Caco-2 (cell line): ENCODE measurements at regions not wholly inside any gene's neighbourhood (a gene's known extent, or its start where the extent isn't known, plus 50 kb on each side); places are given as distances from the start of the nearest gene placed in this dataset.

Source experiments
- BruUV-seq: library from RNA; stranded (reverse); fragments of 400-500 nt; replicated peaks from 2 replicates; lab custom pipeline; 2021; lab: Mats Ljungman, UMichigan
- CTCF ChIA-PET: fragments of 300-600 bp; sonication (Branson Sonifier 250); formaldehyde crosslinking; loops from one replicate; lab custom pipeline; 2022; ENCODE audit warnings: antibody characterized with exemption; lab: Charles Lee
- POLR2A ChIA-PET: fragments of 300-600 bp; sonication (Branson Sonifier 250); formaldehyde crosslinking; loops from one replicate; lab custom pipeline; 2022; ENCODE audit warnings: antibody characterized with exemption; lab: Charles Lee
- DNase-seq, 2 experiments: peaks; one replicate each; pipeline versions ENCODE4 v3.0.0 to v3.0.0-alpha.2; 2020 to 2022
- H3K27me3 ChIP-seq: replicated peaks from 2 replicates; pipeline ENCODE4 v1.6.0; 2011; ENCODE audit warnings: low read length; ENCODE audit not compliant: control insufficient read depth, insufficient read depth
- H3K36me3 ChIP-seq: 2 replicates; pipeline ENCODE4 v1.5.1; 2011; ENCODE audit warnings: low read length; ENCODE audit not compliant: control insufficient read depth, insufficient read depth
- H3K4me1 ChIP-seq: fragments of 250-450 bp; sonication (Bioruptor Pico); 2 replicates; pipeline ENCODE4 v1.5.1; 2020; ENCODE audit warnings: mild to moderate bottlenecking
- H3K4me3 ChIP-seq: 2 replicates; pipeline ENCODE4 v1.5.1; 2011; ENCODE audit warnings: low read depth, mild to moderate bottlenecking, control low read depth, low read length
- H3K9me3 ChIP-seq: fragments of 250-450 bp; sonication (Bioruptor Pico); 2 replicates; pipeline ENCODE4 v1.5.1; 2020; ENCODE audit warnings: mild to moderate bottlenecking, moderate library complexity
- H3K27ac Mint-ChIP-seq: one replicate; pipeline ENCODE4 v1.8.0; 2022; ENCODE audit warnings: mixed read lengths; ENCODE audit not compliant: unreplicated experiment
- H3K27me3 Mint-ChIP-seq: one replicate; pipeline ENCODE4 v1.8.0; 2022; ENCODE audit warnings: mixed read lengths; ENCODE audit not compliant: insufficient read depth, unreplicated experiment
- H3K36me3 Mint-ChIP-seq: one replicate; pipeline ENCODE4 v1.8.0; 2022; ENCODE audit warnings: mild to moderate bottlenecking, mixed read lengths; ENCODE audit not compliant: insufficient read depth, unreplicated experiment
- H3K4me1 Mint-ChIP-seq: one replicate; pipeline ENCODE4 v1.8.0; 2022; ENCODE audit warnings: low read depth, mixed read lengths; ENCODE audit not compliant: unreplicated experiment
- H3K4me3 Mint-ChIP-seq: one replicate; pipeline ENCODE4 v1.8.0; 2022; ENCODE audit warnings: mild to moderate bottlenecking, moderate library complexity, mixed read lengths; ENCODE audit not compliant: unreplicated experiment
- H3K9me3 Mint-ChIP-seq: one replicate; pipeline ENCODE4 v1.8.0; 2022; ENCODE audit warnings: mixed read lengths; ENCODE audit not compliant: unreplicated experiment
- intact Hi-C: fragments of 100-400 bp; cut with micrococcal nuclease; formaldehyde crosslinking; loops from one replicate; pipeline ENCODE4 v1.10.0; 2022; ENCODE audit not compliant: unreplicated experiment
- TF ChIP-seq, protein P1 (sequence below), 2 experiments: fragments of 200-600 bp in 1 of 2; IDR thresholded peaks; 1 replicate in 1 of 2; 2 replicates in 1 of 2; pipeline versions ENCODE4 v1.5.1 to v1.8.0; 2011 to 2022; ENCODE audit warnings: antibody characterized with exemption in 1 of 2, control low read depth in 1 of 2, inconsistent platforms in 1 of 2, low read depth in 1 of 2, low read length in 1 of 2, mild to moderate bottlenecking in 1 of 2, moderate library complexity in 1 of 2; ENCODE audit not compliant: insufficient read depth in 1 of 2, severe bottlenecking in 1 of 2, unreplicated experiment in 1 of 2

DNA sequence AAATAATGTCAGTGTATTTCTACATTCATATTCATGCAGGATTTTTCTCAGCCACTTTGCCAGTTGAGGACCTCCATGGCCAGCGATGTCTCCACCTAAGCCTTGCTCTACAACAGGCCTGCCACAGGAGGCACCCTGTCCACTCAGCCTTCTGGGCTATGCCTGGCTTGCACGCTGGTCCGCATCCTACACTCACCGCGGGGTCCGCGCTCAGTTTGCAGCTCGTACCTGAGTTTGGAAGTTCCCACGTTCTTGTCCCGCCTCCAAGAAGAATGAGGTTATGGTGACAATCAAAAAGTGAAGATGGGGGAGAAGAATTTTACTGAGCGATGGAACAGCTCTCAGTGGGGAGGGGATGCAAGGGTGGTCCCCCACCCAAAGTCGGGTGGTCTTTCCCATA lies 93.6 kb upstream of the GRIK1 start:
- no peaks in the 10 kb centered on the region for H3K9me3 ChIP-seq
- no peaks in the 10 kb centered on the region for H3K4me1 ChIP-seq
- Mint-ChIP-seq H3K27ac (no peak overlapping the region), H3K27me3 (no peaks in the 10 kb centered on the region), H3K4me3 (no peak overlapping the region), H3K36me3 (no peaks in the 10 kb centered on the region), H3K9me3 (no peaks in the 10 kb centered on the region), H3K4me1 (no peaks in the 10 kb centered on the region)
- intact Hi-C loops, result no loop called here
- CTCF ChIA-PET, result no interaction called here
- no peaks in the 10 kb centered on the region for H3K36me3 ChIP-seq
- no TSS peak for BruUV-seq
- no peaks in the 10 kb centered on the region for H3K27me3 ChIP-seq
- no peak overlapping the region for H3K4me3 ChIP-seq
- TF ChIP-seq, protein P1, sequence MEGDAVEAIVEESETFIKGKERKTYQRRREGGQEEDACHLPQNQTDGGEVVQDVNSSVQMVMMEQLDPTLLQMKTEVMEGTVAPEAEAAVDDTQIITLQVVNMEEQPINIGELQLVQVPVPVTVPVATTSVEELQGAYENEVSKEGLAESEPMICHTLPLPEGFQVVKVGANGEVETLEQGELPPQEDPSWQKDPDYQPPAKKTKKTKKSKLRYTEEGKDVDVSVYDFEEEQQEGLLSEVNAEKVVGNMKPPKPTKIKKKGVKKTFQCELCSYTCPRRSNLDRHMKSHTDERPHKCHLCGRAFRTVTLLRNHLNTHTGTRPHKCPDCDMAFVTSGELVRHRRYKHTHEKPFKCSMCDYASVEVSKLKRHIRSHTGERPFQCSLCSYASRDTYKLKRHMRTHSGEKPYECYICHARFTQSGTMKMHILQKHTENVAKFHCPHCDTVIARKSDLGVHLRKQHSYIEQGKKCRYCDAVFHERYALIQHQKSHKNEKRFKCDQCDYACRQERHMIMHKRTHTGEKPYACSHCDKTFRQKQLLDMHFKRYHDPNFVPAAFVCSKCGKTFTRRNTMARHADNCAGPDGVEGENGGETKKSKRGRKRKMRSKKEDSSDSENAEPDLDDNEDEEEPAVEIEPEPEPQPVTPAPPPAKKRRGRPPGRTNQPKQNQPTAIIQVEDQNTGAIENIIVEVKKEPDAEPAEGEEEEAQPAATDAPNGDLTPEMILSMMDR (IDR thresholded peaks at IDR 0.05; ENCODE audit: insufficient read depth in 1 of 2, low read depth in 1 of 2, low read length in 1 of 2, severe bottlenecking in 1 of 2, unreplicated experiment in 1 of 2), result no peak
- no peak for DNase-seq
- POLR2A ChIA-PET, result no interaction called here

DNA sequence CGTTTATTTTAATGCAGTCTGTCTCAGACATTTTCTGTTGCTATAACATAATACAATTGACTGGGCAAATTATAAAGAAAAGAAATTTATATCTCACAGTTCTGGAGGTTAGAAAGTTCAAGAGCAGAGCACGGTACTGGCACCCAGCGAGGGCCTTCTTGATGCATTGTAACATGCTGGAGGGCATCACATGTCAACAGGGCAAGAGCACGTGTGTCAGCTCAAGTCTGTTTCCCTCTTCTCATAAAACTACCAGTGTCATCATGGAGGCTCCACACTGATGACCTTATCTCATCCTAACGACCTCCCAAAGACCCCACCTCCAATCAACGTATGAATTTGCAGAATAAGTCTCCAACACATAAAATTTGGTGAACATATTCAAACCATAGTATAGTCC lies 90.6 kb upstream of the GRIK1 start:
- Mint-ChIP-seq H3K27ac (no peak overlapping the region), H3K27me3 (peaks cover 7% of the 10 kb centered on the region), H3K4me1 (no peaks in the 10 kb centered on the region), H3K36me3 (no peaks in the 10 kb centered on the region), H3K9me3 (no peaks in the 10 kb centered on the region), H3K4me3 (no peak overlapping the region)
- Histone ChIP-seq H3K4me1 (no peaks in the 10 kb centered on the region), H3K27me3 (no peaks in the 10 kb centered on the region), H3K9me3 (no peaks in the 10 kb centered on the region), H3K36me3 (no peaks in the 10 kb centered on the region), H3K4me3 (no peak overlapping the region)
- ChIA-PET CTCF (no interaction called here), POLR2A (no interaction called here)
- no peak for DNase-seq
- TF ChIP-seq, protein P1 (IDR thresholded peaks at IDR 0.05; ENCODE audit: insufficient read depth in 1 of 2, low read depth in 1 of 2, low read length in 1 of 2, severe bottlenecking in 1 of 2, unreplicated experiment in 1 of 2), result no peak
- BruUV-seq, result no TSS peak
- intact Hi-C loops, result no loop called here

DNA sequence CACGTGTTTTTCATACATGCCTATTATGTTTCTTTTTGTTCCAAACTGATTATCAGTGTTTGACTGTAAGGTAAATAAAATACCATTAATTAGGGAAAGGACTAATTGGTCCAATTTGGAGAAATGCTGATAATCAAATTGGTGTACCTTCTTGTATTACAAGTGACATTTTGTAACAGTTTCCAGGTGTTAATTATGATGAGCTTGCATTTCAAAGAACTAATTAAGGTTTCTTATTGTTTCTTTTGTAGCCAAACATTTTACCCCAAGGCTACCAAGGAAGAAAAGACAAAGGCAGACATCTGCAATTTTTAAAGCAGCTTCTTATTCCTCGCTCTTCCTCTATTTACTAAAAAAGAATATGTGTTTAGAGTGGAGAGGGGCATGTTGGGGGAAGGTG lies 88.7 kb upstream of the GRIK1 start:
- DNase-seq, result no peak
- ChIA-PET POLR2A (no interaction called here), CTCF (no interaction called here)
- intact Hi-C loops, result no loop called here
- no peaks in the 10 kb centered on the region for H3K36me3 ChIP-seq
- no peaks in the 10 kb centered on the region for H3K36me3 Mint-ChIP-seq
- TF ChIP-seq, protein P1 (IDR thresholded peaks at IDR 0.05; ENCODE audit: insufficient read depth in 1 of 2, low read depth in 1 of 2, low read length in 1 of 2, severe bottlenecking in 1 of 2, unreplicated experiment in 1 of 2), result no peak
- no peaks in the 10 kb centered on the region for H3K4me1 ChIP-seq
- no peak overlapping the region for H3K4me3 ChIP-seq
- no peak overlapping the region for H3K27ac Mint-ChIP-seq
- H3K9me3 Mint-ChIP-seq, result no peaks in the 10 kb centered on the region
- BruUV-seq, result no TSS peak
- no peaks in the 10 kb centered on the region for H3K27me3 ChIP-seq
- H3K27me3 Mint-ChIP-seq, result peaks cover 7% of the 10 kb centered on the region
- no peaks in the 10 kb centered on the region for H3K9me3 ChIP-seq
- H3K4me3 Mint-ChIP-seq, result no peak overlapping the region
- H3K4me1 Mint-ChIP-seq, result no peaks in the 10 kb centered on the region
